Dendritic cell treated with granulocyte-macrophage colony-stimulating factor and Interleukin-4, amounts not matched to agents 40 ng/mL and 50 ng/mL, for 4 days (primary cell): ENCODE measurements at regions not wholly inside any gene's neighbourhood (a gene's known extent, or its start where the extent isn't known, plus 50 kb on each side); places are given as distances from the start of the nearest gene placed in this dataset.
"Not testable (repeated sequence)": the region's sequence is repeated elsewhere in the genome, so short reads cannot be mapped to it uniquely, and the experiment has no call there.

Experiments
- H3K27ac Mint-ChIP-seq: one replicate; pipeline ENCODE4 v1.8.0; 2022; ENCODE audit warnings: mild to moderate bottlenecking, mixed read lengths
- H3K27me3 Mint-ChIP-seq: one replicate; pipeline ENCODE4 v1.8.0; 2022; ENCODE audit warnings: mild to moderate bottlenecking, mixed read lengths
- H3K36me3 Mint-ChIP-seq: one replicate; pipeline ENCODE4 v1.8.0; 2022; ENCODE audit warnings: low read depth, mixed read lengths
- H3K4me1 Mint-ChIP-seq: one replicate; pipeline ENCODE4 v1.8.0; 2022; ENCODE audit warnings: low read depth, mixed read lengths
- H3K4me3 Mint-ChIP-seq: one replicate; pipeline ENCODE4 v1.8.0; 2022; ENCODE audit warnings: mild to moderate bottlenecking, moderate library complexity, mixed read lengths
- H3K9me3 Mint-ChIP-seq: one replicate; pipeline ENCODE4 v1.8.0; 2022; ENCODE audit warnings: mixed read lengths
- intact Hi-C: fragments of 100-400 bp; cut with micrococcal nuclease; formaldehyde crosslinking; loops from one replicate; pipeline ENCODE4 v1.15.0; 2022

DNA sequence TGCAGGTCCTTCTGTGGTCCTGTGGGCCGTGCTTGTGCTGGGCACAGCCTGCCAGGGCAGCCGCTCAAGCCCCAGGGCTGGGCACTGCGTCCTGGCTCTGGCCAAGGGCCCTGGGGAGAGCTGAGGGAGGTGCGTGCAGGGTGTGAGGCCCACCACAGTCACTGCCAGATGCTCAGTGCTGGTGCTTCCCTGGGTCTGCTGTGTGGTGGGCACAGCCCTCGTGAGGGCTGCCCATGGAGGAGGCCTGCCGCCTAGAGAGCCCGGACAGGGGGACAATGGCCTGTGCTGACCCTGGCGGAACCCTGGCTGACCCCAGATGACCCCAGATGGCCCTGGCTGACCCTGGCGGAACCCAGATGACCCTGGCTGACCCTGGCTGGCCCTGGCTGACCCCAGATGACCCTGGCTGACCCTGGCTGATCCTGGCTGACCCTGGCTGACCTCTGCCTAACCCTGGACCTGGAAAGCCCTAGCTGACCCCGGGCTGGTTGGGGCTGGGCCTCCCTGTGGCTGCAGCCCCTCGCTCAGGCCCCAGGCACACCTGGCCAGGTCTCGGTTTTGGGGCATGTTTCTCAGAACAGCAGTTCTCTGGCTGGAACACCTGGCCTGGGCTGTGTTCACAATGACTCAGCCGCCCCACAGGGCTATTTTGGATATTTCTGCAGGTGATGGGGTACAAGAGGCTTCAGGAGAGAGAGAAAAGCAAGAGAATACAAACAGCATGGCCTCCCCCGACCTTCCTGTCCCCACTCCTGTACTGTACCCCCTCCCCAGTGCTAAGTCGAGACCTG, 55.4 kb downstream of the TMEM121 start:
- H3K4me1 Mint-ChIP-seq: no peaks in the 10 kb centered on the region

DNA sequence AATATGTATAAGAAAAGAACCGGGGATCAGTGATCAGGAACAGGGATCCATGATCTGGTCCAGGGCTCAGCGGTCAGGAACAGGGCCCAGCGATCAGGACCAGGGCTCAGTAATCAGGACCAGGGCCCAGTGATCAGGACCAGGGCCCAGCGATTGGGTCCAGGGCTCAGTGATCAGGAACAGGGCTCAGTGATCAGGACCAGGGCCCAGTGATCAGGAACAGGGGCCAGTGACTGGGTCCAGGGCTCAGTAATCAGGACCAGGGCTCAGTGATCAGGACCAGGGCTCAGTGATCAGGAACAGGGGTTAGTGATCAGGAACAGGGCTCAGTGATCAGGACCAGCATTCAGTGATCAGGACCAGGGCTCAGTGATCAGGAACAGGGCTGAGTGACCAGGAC, 56.3 kb downstream of the TMEM121 start:
- Mint-ChIP-seq H3K27ac (no peak overlapping the region), H3K9me3 (no peaks in the 10 kb centered on the region), H3K4me1 (no peaks in the 10 kb centered on the region), H3K27me3 (peaks cover 5% of the 10 kb centered on the region), H3K36me3 (no peaks in the 10 kb centered on the region), H3K4me3 (no peak overlapping the region)
- intact Hi-C loops: no loop called here

More for the DNA sequence above, 55.4 kb downstream of the TMEM121 start:
- peaks cover 6% of the 10 kb centered on the region for H3K27me3 Mint-ChIP-seq
- intact Hi-C loops: no loop called here
- H3K9me3 Mint-ChIP-seq: no peaks in the 10 kb centered on the region
- no peak overlapping the region for H3K27ac Mint-ChIP-seq
- no peak overlapping the region for H3K4me3 Mint-ChIP-seq
- no peaks in the 10 kb centered on the region for H3K36me3 Mint-ChIP-seq

DNA sequence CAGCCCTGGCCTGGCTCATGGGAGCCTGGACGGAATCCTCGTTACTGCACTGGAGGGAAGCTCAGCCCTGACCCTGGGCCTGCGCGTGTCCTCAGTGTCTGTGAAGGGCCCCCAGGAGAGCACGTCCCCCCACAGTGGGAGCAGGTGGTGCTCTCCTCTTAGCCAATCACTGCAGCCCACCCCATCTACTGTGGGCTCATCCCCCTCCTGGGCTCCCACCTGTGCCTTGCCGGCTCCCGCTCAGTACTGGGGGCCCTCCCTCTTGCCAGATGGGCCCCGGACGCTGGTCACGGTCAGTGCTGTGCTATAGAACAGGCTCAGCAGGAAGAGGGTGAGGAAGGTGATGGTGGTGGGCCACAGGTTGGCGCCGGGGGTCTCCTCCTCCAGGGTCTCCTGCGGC, 57.5 kb downstream of the TMEM121 start:
- H3K27ac Mint-ChIP-seq, H3K9me3 Mint-ChIP-seq, H3K4me1 Mint-ChIP-seq, H3K4me3 Mint-ChIP-seq, H3K36me3 Mint-ChIP-seq, intact Hi-C loops, H3K27me3 Mint-ChIP-seq: not testable (repeated sequence)

DNA sequence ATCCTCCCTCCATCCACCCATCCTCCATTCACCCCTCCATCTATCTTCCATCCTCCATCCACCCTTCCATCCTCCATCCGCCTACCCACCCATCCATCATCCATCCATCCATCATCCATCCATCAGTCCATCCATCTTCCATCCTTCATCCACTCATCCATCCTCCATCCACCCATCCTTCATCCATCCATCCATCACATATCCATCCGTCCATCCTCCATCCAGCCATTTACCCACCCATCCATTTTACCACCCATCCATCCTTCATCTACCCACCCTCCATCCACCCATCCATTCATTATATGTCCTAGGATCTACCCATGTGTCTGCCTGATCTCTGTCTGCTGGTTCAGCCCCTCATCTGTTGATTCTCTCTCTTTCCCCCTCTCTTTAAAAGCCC, 58.9 kb downstream of the TMEM121 start:
- intact Hi-C loops, H3K4me3 Mint-ChIP-seq, H3K27ac Mint-ChIP-seq, H3K27me3 Mint-ChIP-seq, H3K4me1 Mint-ChIP-seq, H3K9me3 Mint-ChIP-seq, H3K36me3 Mint-ChIP-seq: not testable (repeated sequence)

DNA sequence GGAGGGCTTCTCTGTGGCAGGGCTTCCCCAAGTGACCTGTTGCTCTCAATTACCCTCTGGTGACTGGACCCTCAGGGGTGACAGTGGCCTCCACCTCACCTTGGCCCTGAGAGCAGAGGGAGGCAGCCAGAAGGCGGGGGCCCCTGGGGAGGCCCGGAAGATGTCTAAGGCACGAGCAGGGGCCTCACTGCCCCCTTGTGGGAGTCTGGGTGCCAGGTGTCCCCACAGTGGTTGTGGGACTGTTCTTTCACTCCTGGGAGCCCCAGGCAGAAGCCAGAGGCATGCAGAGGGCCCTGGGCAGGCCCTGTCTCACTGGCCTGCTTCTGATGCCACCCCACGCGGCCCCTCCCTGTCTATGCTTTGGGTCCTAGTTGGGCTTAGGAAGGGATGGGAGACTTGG, 59.3 kb downstream of the TMEM121 start:
- H3K4me3 Mint-ChIP-seq, H3K27me3 Mint-ChIP-seq, intact Hi-C loops, H3K4me1 Mint-ChIP-seq, H3K27ac Mint-ChIP-seq, H3K9me3 Mint-ChIP-seq, H3K36me3 Mint-ChIP-seq: not testable (repeated sequence)

DNA sequence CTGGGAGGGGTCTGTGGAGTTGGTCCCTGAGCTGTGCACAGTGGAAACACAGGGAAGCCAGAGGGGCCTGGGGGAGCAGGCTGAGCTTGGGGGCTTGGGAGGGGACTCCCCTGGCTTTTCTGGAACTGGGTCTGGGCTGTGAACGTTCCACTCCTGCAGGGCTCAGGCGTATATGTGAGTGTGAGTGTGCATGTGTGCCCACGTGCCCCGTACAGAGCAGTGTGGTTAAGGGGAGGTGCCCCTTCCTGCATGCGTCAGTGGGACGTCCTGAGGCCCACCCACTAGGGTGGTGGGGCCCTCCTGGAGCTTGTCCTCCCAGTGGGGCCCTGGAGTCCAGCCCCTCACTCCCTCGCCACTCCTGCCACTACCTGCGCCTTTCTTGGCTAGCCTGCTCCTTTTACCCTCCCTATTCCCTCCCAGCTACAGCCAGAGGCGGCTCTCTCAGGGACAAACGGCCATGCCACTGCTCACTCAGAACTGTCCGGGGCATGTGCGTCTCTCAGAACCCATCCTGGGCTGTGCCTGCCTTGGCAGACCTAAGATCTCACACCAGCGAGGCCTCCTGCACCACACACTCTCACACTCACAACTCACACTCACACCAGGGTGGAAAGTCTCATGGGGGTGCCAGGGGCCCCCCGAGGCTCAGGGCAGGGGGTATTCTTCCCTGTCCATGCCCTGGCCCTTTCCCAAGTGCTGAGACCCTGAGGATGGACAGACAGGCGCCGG, 59.9 kb downstream of the TMEM121 start:
- H3K36me3 Mint-ChIP-seq, H3K27me3 Mint-ChIP-seq, H3K4me1 Mint-ChIP-seq, intact Hi-C loops, H3K27ac Mint-ChIP-seq, H3K9me3 Mint-ChIP-seq, H3K4me3 Mint-ChIP-seq: not testable (repeated sequence)

DNA sequence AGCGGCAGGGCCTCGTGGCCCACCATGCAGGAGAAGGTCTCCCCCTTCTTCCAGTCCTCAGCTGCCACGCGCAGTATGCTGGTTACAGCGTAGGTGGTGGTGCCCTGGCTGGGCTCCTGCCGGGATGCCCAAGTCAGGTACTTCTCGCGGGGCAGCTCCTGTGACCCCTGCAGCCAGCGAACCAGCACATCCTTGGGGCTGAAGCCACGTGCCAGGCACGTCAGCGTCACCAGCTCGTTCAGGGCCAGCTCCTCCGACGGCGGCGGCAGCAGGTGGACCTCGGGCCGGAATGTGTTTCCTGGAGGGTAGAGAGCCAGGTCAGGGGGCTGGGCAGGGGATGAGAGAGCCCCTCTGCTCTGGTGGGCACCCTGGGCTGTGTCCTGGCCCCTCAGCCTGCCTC, 60.7 kb downstream of the TMEM121 start:
- intact Hi-C loops, H3K4me1 Mint-ChIP-seq, H3K9me3 Mint-ChIP-seq, H3K27ac Mint-ChIP-seq, H3K4me3 Mint-ChIP-seq, H3K36me3 Mint-ChIP-seq, H3K27me3 Mint-ChIP-seq: not testable (repeated sequence)

DNA sequence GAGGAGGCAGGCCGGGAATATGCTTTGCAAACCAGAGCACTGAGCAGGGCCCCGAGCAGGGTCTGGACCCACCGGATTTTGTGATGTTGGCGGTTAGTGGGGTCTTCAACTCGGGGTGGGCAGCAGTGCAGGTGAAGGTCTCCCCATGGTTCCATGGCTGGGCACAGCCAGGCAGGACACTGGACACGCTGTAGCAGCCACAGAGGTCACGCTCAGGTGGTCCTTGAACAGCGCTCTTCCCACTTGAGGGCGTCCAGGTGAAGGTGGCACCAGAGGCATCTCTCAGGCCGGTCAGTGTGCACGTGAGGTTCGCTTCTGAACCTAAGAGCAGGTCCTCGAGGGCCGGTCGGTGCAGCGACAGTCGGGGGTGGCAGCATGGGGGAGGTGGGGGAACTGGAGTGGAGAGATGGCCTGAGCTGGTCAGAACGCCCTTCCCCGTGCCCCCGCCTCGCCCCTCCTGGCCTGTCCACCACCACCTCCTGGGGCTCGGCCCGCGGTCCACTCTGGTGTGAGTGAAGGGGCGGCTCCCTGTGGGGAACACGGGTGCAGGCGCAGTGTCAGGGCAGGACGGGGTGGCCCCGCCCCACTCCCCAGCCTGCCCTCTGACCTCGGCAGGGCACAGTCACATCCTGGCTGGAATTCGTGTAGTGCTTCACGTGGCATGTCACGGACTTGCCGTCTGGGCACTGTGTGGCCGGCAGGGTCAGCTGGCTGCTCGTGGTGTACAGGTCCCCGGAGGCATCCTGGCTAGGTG, 61.3 kb downstream of the TMEM121 start:
- intact Hi-C loops, H3K27me3 Mint-ChIP-seq, H3K4me1 Mint-ChIP-seq, H3K4me3 Mint-ChIP-seq, H3K36me3 Mint-ChIP-seq, H3K9me3 Mint-ChIP-seq, H3K27ac Mint-ChIP-seq: not testable (repeated sequence)

DNA sequence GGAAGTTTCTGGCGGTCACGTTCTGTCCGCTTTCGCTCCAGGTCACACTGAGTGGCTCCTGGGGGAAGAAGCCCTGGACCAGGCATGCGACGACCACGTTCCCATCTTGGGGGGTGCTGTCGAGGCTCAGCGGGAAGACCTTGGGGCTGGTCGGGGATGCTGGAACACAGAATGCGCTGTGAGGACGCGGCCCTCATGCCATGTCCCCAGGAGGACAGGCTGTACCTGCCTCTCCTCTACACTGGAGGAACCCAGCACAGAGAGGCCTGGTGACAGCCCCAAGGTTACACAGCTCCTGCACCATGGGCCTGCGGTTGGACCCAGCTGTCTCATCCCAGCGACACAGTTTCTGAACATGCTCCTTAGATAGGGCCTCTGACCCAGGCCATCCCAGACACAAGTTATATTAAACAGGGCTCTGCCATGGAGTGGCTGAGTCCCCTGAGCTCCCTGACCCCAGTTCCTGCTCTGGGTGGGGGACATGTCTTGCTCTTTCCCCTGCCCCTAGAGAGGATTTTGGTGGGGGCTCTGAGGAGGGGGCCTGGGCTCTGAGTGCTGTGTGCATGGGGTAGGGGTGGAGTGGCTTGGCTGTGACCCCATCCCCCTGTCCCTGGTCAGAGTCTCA, 62.0 kb downstream of the TMEM121 start:
- Mint-ChIP-seq H3K4me1 (no peaks in the 10 kb centered on the region), H3K9me3 (no peaks in the 10 kb centered on the region), H3K4me3 (no peak overlapping the region), H3K36me3 (no peaks in the 10 kb centered on the region), H3K27me3 (no peaks in the 10 kb centered on the region), H3K27ac (no peak overlapping the region)
- intact Hi-C loops: no loop called here

DNA sequence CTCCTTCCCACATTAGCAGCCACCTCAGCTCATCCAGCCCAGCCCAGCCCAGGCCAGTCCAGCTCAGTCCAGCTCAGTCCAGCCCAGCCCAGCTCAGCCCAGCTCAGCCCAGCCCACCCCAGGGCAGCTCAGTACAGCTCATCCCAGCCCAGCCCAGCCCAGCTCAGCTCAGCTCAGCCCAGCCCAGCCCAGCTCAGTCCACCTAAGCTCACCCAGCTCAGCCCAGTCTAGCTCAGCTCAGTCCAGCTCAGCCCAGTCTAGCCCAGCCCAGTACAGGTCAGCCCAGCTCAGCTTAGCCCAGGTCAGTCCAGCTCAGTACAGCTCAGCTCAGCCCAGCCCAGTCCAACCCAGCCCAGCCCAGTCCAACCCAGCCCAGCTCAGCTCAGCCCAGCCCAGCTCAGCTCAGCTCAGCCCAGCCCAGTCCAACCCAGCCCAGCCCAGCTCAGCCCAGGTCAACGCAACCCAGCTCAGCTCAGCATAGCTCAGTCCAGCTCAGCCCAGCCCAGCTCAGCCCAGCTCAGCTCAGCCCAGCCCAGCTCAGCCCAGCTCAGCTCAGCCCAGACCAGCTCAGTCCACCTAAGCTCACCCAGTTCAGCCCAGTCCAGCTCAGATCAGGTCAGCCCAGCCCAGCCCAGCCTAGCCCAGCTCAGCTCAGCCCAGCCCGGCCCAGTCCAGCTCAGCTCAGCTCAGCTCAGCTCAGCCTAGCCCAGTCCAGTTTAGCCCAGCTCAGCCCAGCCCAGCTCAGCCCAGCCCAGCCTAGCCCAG, 63.0 kb downstream of the TMEM121 start:
- Mint-ChIP-seq H3K4me3 (no peak overlapping the region), H3K9me3 (no peaks in the 10 kb centered on the region), H3K27me3 (no peaks in the 10 kb centered on the region), H3K27ac (no peak overlapping the region), H3K4me1 (no peaks in the 10 kb centered on the region), H3K36me3 (no peaks in the 10 kb centered on the region)
- intact Hi-C loops: no loop called here

DNA sequence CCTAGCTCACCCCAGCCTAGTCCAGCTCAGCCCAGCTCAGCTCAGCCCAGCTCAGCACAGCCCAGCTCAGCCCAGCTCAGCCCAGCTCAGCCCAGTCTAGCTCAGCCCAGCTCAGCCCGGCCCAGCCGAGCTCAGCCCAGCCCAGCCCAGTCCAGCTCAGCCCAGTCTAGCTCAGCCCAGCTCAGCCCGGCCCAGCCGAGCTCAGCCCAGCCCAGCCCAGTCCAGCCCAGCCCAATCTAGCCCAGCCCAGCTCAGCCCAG, 63.5 kb downstream of the TMEM121 start:
- not testable (repeated sequence) for H3K36me3 Mint-ChIP-seq

DNA sequence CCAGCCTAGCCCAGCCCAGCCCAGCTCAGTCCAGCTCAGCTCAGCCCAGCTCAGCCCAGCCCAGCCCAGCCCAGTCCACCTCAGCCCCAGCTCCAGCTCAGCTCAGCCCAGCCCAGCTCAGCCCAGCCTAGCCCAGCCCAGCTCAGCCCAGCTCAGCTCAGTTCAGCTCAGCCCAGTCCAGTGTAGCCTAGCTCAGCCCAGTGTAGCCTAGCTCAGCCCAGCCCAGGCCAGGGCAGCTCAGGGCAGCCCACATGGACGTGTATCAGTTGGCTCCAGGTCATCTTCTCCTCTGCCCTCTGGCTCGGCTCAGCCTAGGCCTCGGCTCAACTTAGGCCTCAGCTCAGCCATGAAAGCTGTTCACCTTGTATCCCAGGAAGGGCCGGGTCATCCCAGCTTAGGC, 64.7 kb downstream of the TMEM121 start:
- Mint-ChIP-seq H3K9me3 (no peaks in the 10 kb centered on the region), H3K27ac (no peak overlapping the region), H3K4me3 (no peak overlapping the region), H3K36me3 (no peaks in the 10 kb centered on the region), H3K27me3 (no peaks in the 10 kb centered on the region), H3K4me1 (no peaks in the 10 kb centered on the region)
- intact Hi-C loops: no loop called here

More for the DNA sequence above, 63.5 kb downstream of the TMEM121 start:
- intact Hi-C loops, H3K4me1 Mint-ChIP-seq, H3K4me3 Mint-ChIP-seq, H3K27me3 Mint-ChIP-seq, H3K9me3 Mint-ChIP-seq, H3K27ac Mint-ChIP-seq: not testable (repeated sequence)

DNA sequence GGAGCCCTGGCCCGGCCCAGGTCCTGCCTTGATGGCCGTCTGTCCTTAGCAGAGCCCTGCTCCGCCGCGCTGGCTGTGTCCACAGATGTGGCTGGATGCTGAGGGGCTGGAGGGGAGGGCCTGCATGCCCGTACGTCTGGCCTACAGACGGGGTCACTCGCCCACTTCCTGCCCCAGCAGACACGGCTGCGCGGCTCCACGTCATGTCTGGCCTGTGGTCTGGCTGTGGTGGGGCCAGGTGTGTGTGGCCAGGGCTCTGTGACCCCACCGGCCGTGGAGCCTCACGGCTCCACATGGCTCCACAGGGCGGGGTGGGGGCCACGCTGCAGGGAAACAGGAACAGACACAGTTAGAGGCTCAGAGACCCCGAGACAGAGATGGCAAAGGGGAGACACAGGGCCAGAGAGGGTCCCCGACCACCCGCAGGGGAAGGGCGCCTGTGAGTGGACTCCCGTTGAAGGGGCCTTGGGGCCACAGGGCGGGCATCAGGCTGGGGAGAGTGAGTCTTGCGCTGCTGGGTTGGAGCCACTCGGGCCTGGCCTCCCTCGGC, 65.5 kb downstream of the TMEM121 start:
- intact Hi-C loops, H3K9me3 Mint-ChIP-seq, H3K36me3 Mint-ChIP-seq, H3K4me3 Mint-ChIP-seq, H3K27ac Mint-ChIP-seq, H3K27me3 Mint-ChIP-seq, H3K4me1 Mint-ChIP-seq: not testable (repeated sequence)
